ENCODE measurements at regions not wholly inside any gene's neighbourhood (a gene's known extent, or its start where the extent isn't known, plus 50 kb on each side); places are given as distances from the start of the nearest gene placed in this dataset.
A peak's percentile ranks its signal among the peaks of the same experiment; 100 is the strongest.

DNA sequence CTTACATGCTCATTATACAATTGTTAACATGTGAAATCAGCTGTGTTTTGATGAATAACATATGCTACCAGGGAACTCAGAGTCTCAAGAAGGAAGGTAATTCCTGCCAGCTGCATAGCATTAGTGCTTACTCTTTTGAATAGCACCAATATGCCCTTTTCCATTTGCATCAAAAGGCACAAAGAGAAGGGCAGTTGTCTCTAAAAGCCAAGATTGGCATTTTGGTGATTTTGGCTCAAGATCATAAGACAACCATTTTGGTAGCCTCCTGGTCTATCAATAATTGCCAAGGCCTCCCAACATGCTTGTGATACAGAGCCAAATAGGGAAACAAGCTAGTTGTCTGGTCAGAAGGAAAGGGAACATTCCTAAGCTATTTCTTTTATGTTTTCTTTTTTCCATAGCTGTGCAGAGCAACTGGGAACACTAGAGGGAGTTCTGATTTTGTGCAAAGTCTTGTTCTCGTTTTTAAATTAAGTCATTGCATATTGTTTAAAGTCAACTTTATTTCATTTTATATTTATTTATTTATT lies 416.7 kb upstream of the CHORDC1 start:
- Histone ChIP-seq H3K4me3 (replicated peaks; ENCODE audit: insufficient read depth, low read length) (no peak overlapping the region), H3K27me3 (ENCODE audit: insufficient read depth, poor library complexity, severe bottlenecking) (no peaks in the 10 kb centered on the region), H3K27ac (replicated peaks) (no peak overlapping the region)
- TF ChIP-seq, protein P1, sequence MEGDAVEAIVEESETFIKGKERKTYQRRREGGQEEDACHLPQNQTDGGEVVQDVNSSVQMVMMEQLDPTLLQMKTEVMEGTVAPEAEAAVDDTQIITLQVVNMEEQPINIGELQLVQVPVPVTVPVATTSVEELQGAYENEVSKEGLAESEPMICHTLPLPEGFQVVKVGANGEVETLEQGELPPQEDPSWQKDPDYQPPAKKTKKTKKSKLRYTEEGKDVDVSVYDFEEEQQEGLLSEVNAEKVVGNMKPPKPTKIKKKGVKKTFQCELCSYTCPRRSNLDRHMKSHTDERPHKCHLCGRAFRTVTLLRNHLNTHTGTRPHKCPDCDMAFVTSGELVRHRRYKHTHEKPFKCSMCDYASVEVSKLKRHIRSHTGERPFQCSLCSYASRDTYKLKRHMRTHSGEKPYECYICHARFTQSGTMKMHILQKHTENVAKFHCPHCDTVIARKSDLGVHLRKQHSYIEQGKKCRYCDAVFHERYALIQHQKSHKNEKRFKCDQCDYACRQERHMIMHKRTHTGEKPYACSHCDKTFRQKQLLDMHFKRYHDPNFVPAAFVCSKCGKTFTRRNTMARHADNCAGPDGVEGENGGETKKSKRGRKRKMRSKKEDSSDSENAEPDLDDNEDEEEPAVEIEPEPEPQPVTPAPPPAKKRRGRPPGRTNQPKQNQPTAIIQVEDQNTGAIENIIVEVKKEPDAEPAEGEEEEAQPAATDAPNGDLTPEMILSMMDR (IDR thresholded peaks at IDR 0.05; ENCODE audit: insufficient read depth, low read length), result peak; percentile 3
- TF ChIP-seq SPI1 (IDR thresholded peaks at IDR 0.05; ENCODE audit: borderline replicate concordance, low read depth) (no peak), POLR2AphosphoS5 (IDR thresholded peaks at IDR 0.05; ENCODE audit: low read depth) (no peak)
- no peak for DNase-seq (ENCODE audit: low read depth in 1 of 2, low spot score in 1 of 2)

GRCh38 chr11:90635886-90636285 lies 413.0 kb upstream of the CHORDC1 start:
- TF ChIP-seq, protein P2, sequence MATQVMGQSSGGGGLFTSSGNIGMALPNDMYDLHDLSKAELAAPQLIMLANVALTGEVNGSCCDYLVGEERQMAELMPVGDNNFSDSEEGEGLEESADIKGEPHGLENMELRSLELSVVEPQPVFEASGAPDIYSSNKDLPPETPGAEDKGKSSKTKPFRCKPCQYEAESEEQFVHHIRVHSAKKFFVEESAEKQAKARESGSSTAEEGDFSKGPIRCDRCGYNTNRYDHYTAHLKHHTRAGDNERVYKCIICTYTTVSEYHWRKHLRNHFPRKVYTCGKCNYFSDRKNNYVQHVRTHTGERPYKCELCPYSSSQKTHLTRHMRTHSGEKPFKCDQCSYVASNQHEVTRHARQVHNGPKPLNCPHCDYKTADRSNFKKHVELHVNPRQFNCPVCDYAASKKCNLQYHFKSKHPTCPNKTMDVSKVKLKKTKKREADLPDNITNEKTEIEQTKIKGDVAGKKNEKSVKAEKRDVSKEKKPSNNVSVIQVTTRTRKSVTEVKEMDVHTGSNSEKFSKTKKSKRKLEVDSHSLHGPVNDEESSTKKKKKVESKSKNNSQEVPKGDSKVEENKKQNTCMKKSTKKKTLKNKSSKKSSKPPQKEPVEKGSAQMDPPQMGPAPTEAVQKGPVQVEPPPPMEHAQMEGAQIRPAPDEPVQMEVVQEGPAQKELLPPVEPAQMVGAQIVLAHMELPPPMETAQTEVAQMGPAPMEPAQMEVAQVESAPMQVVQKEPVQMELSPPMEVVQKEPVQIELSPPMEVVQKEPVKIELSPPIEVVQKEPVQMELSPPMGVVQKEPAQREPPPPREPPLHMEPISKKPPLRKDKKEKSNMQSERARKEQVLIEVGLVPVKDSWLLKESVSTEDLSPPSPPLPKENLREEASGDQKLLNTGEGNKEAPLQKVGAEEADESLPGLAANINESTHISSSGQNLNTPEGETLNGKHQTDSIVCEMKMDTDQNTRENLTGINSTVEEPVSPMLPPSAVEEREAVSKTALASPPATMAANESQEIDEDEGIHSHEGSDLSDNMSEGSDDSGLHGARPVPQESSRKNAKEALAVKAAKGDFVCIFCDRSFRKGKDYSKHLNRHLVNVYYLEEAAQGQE (IDR thresholded peaks at IDR 0.05; ENCODE audit: insufficient replicate concordance, low read depth), result no peak
- TF ChIP-seq SPI1 (IDR thresholded peaks at IDR 0.05; ENCODE audit: borderline replicate concordance, low read depth), result no peak
- TF ChIP-seq, protein P1 (IDR thresholded peaks at IDR 0.05; ENCODE audit: insufficient read depth, low read length), result no peak
- no peak for TF ChIP-seq POLR2AphosphoS5 (IDR thresholded peaks at IDR 0.05; ENCODE audit: low read depth)
- no peak for TF ChIP-seq GABPA (IDR thresholded peaks at IDR 0.05; ENCODE audit: low read depth)
- H3K4me3 ChIP-seq (replicated peaks; ENCODE audit: insufficient read depth, low read length), result no peak overlapping the region
- DNase-seq (ENCODE audit: low read depth in 1 of 2, low spot score in 1 of 2), result no peak
- H3K27ac ChIP-seq (replicated peaks), result no peak overlapping the region
- no peaks in the 10 kb centered on the region for H3K27me3 ChIP-seq (ENCODE audit: insufficient read depth, poor library complexity, severe bottlenecking)

- TF ChIP-seq POLR2AphosphoS5 (IDR thresholded peaks at IDR 0.05; ENCODE audit: low read depth) (no peak), SPI1 (IDR thresholded peaks at IDR 0.05; ENCODE audit: borderline replicate concordance, low read depth) (no peak), GABPA (IDR thresholded peaks at IDR 0.05; ENCODE audit: low read depth) (no peak)
- TF ChIP-seq, protein P1 (IDR thresholded peaks at IDR 0.05; ENCODE audit: insufficient read depth, low read length), result no peak
- TF ChIP-seq, protein P2 (IDR thresholded peaks at IDR 0.05; ENCODE audit: insufficient replicate concordance, low read depth), result no peak
- DNase-seq (ENCODE audit: low read depth in 1 of 2, low spot score in 1 of 2), result no peak
- Histone ChIP-seq H3K27ac (replicated peaks) (no peak overlapping the region), H3K4me3 (replicated peaks; ENCODE audit: insufficient read depth, low read length) (no peak overlapping the region), H3K27me3 (ENCODE audit: insufficient read depth, poor library complexity, severe bottlenecking) (no peaks in the 10 kb centered on the region)
These were observed 412.3 kb upstream of the CHORDC1 start for GRCh38 chr11:90635151-90635550.

DNA sequence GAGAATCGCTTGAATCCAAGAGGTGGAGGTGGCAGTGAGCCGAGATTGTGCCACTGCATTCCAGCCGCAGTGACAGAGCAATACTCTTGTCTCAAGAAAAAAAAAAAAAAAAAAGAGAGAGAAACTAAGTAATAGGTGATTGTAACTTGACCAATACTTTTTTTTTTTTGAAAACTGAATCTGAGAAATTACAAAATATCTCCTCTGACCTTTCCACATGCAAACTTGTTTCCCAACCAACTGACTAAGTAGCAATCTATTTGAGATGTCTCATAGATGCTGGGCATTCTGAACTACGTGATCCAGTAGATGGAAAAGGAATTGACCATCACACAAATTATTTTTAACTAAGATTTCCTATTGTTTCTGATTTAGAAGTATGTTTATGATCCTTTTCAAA lies 407.3 kb upstream of the CHORDC1 start:
- TF ChIP-seq, protein P2 (IDR thresholded peaks at IDR 0.05; ENCODE audit: insufficient replicate concordance, low read depth), result no peak
- TF ChIP-seq POLR2AphosphoS5 (IDR thresholded peaks at IDR 0.05; ENCODE audit: low read depth) (no peak), GABPA (IDR thresholded peaks at IDR 0.05; ENCODE audit: low read depth) (no peak), SPI1 (IDR thresholded peaks at IDR 0.05; ENCODE audit: borderline replicate concordance, low read depth) (no peak)
- TF ChIP-seq, protein P1 (IDR thresholded peaks at IDR 0.05; ENCODE audit: insufficient read depth, low read length), result no peak
- DNase-seq (ENCODE audit: low read depth in 1 of 2, low spot score in 1 of 2), result no peak
- no peaks in the 10 kb centered on the region for H3K27me3 ChIP-seq (ENCODE audit: insufficient read depth, poor library complexity, severe bottlenecking)
- H3K4me3 ChIP-seq (replicated peaks; ENCODE audit: insufficient read depth, low read length), result no peak overlapping the region
- H3K27ac ChIP-seq (replicated peaks), result no peak overlapping the region
